HL-60 (cell line): ENCODE measurements at regions not wholly inside any gene's neighbourhood (a gene's known extent, or its start where the extent isn't known, plus 50 kb on each side); places are given as distances from the start of the nearest gene placed in this dataset.

ENCODE experiments used
- CTCF ChIP-seq: IDR thresholded peaks from one replicate; pipeline ENCODE4 v1.5.1; 2011; ENCODE audit warnings: low read length, control low read depth, inconsistent platforms; ENCODE audit not compliant: insufficient read depth
- POLR2AphosphoS5 ChIP-seq: IDR thresholded peaks from 2 replicates; pipeline ENCODE4 v1.6.1; 2012; ENCODE audit warnings: low read depth
- REST ChIP-seq: IDR thresholded peaks from 2 replicates; pipeline ENCODE4 v1.6.1; 2012; ENCODE audit warnings: low read depth; ENCODE audit not compliant: insufficient replicate concordance

GRCh38 chr5:114695292-114695904 lies 333.5 kb downstream of the KCNN2 start:
- TF ChIP-seq CTCF (no peak), POLR2AphosphoS5 (no peak), REST (no peak)
